ENCODE measurements at regions not wholly inside any gene's neighbourhood (a gene's known extent, or its start where the extent isn't known, plus 50 kb on each side); places are given as distances from the start of the nearest gene placed in this dataset.

GRCh38 chr4:57448452-57448851 lies 338.3 kb upstream of the IGFBP7 start:
- DNase-seq, result no peak

GRCh38 chr4:57446266-57446665 lies 336.1 kb upstream of the IGFBP7 start:
- no peak for DNase-seq

- DNase-seq, result no peak
Observed at GRCh38 chr4:57445686-57446085, 335.5 kb upstream of the IGFBP7 start.

- DNase-seq, result no peak
Observed at GRCh38 chr4:57444671-57445070, 334.5 kb upstream of the IGFBP7 start.

DNA sequence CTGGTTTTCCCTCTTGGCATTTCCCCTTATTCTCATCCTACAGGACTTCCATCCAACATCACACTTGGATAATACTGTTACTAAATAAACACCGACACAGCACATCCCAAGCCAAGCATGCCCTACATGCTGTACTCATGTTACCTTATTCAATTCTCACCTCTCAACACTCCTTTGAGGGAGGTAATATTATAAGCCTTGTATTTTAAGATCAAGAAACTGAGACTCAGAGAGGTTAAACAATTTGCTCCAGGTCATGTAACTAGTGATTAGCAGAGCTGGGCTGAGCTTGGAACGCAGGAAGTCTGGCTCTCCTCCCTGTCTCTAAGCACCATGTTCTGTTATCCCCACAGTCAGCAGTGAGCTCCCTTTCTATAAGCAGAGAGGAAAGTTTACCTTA lies 333.6 kb upstream of the IGFBP7 start:
- no peak for DNase-seq

DNA sequence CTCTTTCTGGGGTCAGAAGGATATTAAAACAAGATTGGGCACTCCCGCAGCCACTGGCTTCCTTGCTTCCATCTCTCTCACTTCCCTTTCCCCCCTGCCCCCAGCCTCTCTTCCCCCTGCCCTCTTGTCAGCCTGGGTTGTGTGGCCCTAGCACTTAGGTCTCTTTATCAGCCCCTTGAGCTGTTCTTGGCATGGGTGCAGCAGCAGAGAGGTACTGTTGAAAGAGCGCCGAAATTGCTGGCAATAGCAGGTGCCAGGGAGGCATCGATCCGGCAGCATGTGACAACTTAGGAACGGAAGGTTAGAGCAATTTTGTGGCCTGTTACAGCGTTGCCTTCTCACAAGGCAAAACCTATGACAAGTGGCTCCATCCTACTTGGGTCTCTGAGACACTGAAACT lies 333.1 kb upstream of the IGFBP7 start:
- DNase-seq, result no peak

DNA sequence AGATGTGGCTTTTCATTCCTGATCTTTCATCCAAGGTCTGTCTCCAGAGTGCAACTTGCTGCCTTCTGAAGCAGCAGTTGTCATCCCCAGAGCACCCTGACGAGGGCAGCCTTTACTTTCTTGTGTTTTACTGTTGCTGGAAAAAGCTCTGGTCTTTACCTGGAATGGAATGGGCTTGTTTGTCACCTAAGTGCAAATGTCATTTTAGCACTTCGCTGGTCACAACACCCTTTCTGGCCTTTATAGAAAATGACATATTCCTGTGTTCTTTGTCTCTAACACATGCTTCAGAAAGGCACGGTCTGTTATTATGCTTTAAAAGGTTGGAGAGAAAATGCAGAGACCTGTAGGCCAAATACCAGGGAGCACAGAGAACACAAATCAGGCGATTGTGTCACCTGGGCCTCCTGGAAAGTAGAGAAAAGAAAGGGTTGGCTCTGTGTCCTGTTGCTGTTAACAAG lies 332.7 kb upstream of the IGFBP7 start:
- DNase-seq, result no peak

GRCh38 chr4:57442241-57442640 lies 332.1 kb upstream of the IGFBP7 start:
- no peak for DNase-seq

- DNase-seq, result no peak
Observed at GRCh38 chr4:57437649-57438048, 327.5 kb upstream of the IGFBP7 start.

DNA sequence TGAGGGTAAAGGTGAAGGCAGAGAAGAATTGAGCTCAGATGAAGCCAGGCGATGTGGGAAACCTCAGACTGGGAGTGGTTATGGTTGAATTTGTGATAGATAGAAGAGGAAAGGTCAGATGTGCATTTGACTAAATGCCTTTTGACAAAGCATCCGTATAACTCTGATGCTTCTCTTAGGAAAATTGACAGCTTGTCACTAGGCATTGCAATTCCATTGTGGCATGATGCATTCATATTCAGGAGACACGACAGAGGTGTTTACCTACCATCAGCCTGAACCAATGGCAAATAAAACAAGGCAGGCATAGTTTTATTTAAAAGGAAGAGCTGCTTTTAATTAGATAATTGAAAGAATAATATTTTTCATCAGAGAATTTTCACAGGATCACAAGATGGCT lies 325.1 kb upstream of the IGFBP7 start:
- DNase-seq, result no peak

- DNase-seq, result no peak
Observed at GRCh38 chr4:57430726-57431125, 320.5 kb upstream of the IGFBP7 start.

DNA sequence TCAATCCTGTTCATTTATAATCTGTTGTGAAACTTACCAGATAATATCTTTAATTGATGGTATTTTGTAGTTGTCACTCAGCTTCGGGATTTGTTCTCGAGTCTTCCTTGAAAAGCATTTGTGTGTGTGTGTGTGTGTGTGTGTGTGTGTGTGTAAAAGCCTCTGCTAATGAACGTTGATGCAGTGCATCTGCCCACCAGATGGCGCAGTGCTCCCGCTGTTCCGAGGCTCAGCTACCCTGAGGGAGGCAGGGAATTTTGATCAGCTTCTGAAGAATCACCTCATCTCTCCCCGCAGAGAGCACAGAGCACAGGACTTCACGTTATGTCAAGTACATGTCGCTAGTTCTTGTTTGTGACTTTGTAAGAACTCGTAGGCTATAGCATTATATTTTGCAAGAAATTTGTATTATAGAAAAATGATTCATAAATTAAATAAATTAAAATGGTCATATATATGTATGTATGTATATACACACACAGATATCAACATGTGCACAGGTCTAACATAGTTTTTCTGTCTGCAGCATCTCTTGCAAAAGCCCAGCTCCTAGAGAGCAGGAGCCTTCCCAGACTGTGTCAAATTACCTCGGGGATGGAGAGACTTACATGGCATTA lies 316.7 kb upstream of the IGFBP7 start:
- DNase-seq, result no peak

- DNase-seq, result no peak
Observed at GRCh38 chr4:57425610-57426009, 315.4 kb upstream of the IGFBP7 start.

DNA sequence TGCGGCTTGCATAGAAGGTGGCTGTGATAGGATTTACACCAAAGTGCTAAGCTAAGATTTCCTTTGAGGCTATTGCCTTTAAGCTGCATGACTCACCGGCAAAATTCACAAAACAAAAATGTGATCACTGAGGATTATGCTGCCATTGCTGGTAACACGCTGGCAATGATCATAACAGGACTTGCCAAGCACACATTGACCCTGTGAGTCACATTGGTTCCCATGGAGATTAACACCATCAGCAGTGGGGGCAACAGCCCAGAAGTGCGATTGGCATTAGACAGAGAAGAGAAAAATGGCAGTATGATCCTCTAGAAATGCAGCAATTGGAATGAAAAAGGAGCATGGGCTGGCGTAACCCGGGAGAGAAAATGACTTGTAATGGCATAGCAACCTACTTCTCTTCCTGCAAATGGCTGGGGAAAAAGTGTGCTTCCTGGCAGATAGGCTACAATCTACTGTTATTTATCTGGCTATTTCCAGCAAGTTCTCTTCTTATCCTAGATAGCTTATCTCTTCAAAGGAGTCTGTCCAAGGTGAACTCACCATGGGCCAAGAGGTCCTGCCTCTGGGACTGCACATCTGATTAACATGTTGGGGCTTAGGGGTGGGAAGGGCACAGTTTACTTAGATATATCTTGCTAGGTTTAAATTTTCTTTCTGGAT lies 314.2 kb upstream of the IGFBP7 start:
- DNase-seq, result no peak

GRCh38 chr4:57418133-57418532 lies 307.9 kb upstream of the IGFBP7 start:
- DNase-seq, result no peak

- DNase-seq, result no peak
Observed at GRCh38 chr4:57412259-57413054, 302.3 kb upstream of the IGFBP7 start.

- DNase-seq, result no peak
Observed at GRCh38 chr4:57410331-57411052, 300.3 kb upstream of the IGFBP7 start.

GRCh38 chr4:57405359-57405758 lies 295.2 kb upstream of the IGFBP7 start:
- DNase-seq, result no peak

GRCh38 chr4:57404483-57404882 lies 294.3 kb upstream of the IGFBP7 start:
- no peak for DNase-seq

DNA sequence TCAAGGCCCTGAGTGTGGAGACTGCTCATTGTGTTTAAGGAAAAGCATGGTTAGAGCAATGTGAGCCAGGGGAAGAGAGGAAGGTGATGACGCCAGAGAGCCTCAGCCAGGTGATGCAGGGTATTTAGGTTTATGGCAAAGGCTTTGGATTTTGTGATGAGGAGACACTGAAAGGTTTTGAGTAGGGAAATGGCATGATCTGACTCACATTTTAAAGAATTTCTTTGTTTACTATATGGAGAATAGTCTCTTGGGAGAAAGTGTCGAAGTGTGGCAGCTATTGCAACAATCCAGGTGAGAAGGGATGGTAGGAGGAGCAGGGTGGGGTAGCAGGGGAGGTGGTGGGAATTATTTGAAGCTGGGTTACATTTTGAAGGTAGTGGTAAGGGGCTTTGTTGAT lies 293.4 kb upstream of the IGFBP7 start:
- no peak for DNase-seq

DNA sequence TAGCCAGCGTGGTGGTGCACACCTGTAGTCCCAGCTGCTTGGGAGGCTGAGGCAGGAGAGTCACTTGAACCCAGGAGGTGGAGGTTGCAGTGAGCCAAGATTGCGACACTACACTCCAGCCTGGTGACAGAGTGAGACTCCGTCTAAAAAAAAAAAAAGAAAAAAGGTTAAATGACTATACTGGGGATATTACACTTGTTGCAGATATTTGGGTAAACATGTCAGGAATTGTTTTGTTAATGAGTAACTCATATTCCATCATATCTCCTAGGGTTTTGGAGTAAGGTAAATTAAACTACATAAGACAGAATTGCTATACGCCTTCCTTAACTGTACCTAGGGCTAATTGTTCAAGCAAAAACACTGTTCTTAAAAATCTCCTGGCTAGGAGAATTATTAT lies 291.4 kb upstream of the IGFBP7 start:
- DNase-seq, result no peak

DNA sequence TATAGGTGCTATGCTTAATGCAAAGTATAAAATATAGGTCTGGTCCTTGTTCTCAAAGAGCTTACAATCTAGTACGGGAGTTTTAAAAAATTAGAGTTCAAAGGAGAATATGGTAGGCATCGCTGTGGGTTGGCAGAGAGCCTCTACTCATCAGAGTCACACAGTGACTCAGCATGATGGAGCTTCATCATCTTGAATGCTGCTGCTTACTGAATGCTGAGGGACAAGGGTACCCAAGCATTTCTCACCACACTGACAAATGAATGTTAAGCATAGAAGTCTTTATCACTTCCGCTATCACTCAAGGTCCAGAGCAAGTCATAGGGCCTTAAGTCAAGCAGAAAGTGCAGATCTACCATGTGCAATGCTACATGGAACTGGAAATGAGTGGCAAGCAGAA lies 268.6 kb upstream of the IGFBP7 start:
- DNase-seq, result no peak

DNA sequence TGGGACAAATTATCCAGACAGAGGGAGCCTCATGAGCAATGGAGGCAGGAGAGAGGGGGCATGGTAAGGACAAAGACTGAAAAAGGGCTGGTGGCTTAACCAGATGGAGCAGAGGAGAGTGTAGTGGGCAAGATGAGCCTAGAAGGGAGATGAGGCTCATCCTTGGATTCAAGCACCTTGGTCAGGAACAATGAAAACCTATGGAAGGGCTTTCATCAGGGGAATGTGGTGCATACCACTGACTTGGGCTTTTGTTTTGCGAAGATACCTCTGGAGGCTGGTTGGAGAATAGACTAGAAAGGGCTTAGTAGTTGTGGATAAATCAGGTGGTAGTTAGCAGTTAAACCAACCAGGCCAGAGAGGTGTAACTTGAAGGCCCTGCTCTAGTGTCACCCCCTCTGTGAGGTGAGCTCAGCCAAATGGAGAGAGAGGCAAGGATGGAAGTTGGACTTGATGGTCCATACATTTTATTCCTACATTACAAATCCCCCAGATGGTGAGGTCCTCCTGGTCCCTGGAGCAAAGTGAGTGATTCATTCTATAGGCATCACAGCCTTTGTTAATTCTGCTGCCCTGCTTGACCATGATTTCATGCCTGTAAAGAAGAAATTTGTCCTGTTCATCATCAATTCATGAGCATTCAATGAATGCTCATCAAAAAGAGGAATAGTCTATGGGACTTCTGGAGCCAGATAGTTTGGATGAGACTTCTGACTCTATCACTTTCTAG lies 264.8 kb upstream of the IGFBP7 start:
- DNase-seq, result no peak
